SK-N-SH (cell line): ENCODE measurements at regions not wholly inside any gene's neighbourhood (a gene's known extent, or its start where the extent isn't known, plus 50 kb on each side); places are given as distances from the start of the nearest gene placed in this dataset.

ENCODE experiments used
- CTCF ChIA-PET: fragments of 300-600, 350-600 bp; formaldehyde crosslinking; extraction: SDS; loops from one replicate; lab custom pipeline; 2021; lab: Yijun Ruan, JAX
- POLR2A ChIA-PET: fragments of 350-600 bp; sonication (Branson Sonifier 250); formaldehyde crosslinking; extraction: SDS; loops from one replicate; lab custom pipeline; 2020; ENCODE audit warnings: antibody characterized with exemption, inconsistent platforms; lab: Yijun Ruan, JAX
- DNase-seq: peaks from one replicate; pipeline ENCODE4 v3.0.0; 2012
- H2AFZ ChIP-seq: fragments of 200-600 bp; sonication (generic); 2 replicates; pipeline ENCODE4 v1.8.1; 2016; ENCODE audit warnings: antibody characterized with exemption, mild to moderate bottlenecking, low read depth
- H3F3A ChIP-seq: fragments of 200-600 bp; sonication (generic); replicated peaks from 2 replicates; pipeline ENCODE3; 2016; ENCODE audit warnings: antibody characterized with exemption, mild to moderate bottlenecking; ENCODE audit not compliant: insufficient read depth
- H3K27ac ChIP-seq, 2 experiments: fragments of 200-500 bp in 1 of 2; fragments of 200-600 bp in 1 of 2; sonication (Bioruptor generic) in 1 of 2; sonication (generic), shearing (Covaris generic) in 1 of 2; 2 replicates each; pipeline versions ENCODE4 v1.5.1 to v1.6.1; 2014 to 2016; ENCODE audit warnings: low read depth in 2 of 2, inconsistent platforms in 1 of 2, low read length in 1 of 2, mild to moderate bottlenecking in 1 of 2, mixed read lengths in 1 of 2
- H3K27me3 ChIP-seq: fragments of 200-600 bp; sonication (generic), shearing (Covaris generic); 2 replicates; pipeline ENCODE4 v1.6.1; 2016; ENCODE audit warnings: mixed run types; ENCODE audit not compliant: insufficient read depth
- H3K36me3 ChIP-seq, 2 experiments: fragments of 200-500 bp in 1 of 2; fragments of 200-600 bp in 1 of 2; sonication (Bioruptor generic) in 1 of 2; sonication (generic) in 1 of 2; replicated peaks in 1 of 2; 2 replicates each; pipeline versions ENCODE3 to v1.5.1; 2014 to 2016; ENCODE audit warnings: low read length in 1 of 2, mild to moderate bottlenecking in 1 of 2; ENCODE audit not compliant: insufficient read depth in 2 of 2, control insufficient read depth in 1 of 2
- H3K4me1 ChIP-seq, 2 experiments: fragments of 200-500 bp in 1 of 2; fragments of 200-600 bp in 1 of 2; sonication (Bioruptor generic) in 1 of 2; sonication (generic), shearing (Covaris generic) in 1 of 2; 2 replicates each; pipeline versions ENCODE4 v1.5.1 to v1.6.1; 2014 to 2016; ENCODE audit warnings: low read depth in 1 of 2, low read length in 1 of 2, mixed run types in 1 of 2; ENCODE audit not compliant: insufficient read depth in 2 of 2, control insufficient read depth in 1 of 2
- H3K4me2 ChIP-seq: fragments of 200-600 bp; sonication (generic), shearing (Covaris generic); 2 replicates; pipeline ENCODE4 v1.6.1; 2017; ENCODE audit warnings: mixed run types
- H3K4me3 ChIP-seq, 2 experiments: fragments of 200-500 bp in 1 of 2; fragments of 200-600 bp in 1 of 2; sonication (Bioruptor generic) in 1 of 2; sonication (generic), shearing (Covaris generic) in 1 of 2; 2 replicates each; pipeline versions ENCODE4 v1.5.1 to v1.8.1; 2014 to 2016; ENCODE audit warnings: low read depth in 2 of 2, inconsistent platforms in 1 of 2, low read length in 1 of 2, mild to moderate bottlenecking in 1 of 2, mixed read lengths in 1 of 2, moderate library complexity in 1 of 2
- H3K79me2 ChIP-seq: fragments of 200-600 bp; sonication (generic); 2 replicates; pipeline ENCODE4 v1.8.1; 2017; ENCODE audit warnings: mild to moderate bottlenecking; ENCODE audit not compliant: insufficient read depth
- H3K9ac ChIP-seq: fragments of 200-600 bp; sonication (generic); 2 replicates; pipeline ENCODE4 v1.6.1; 2017; ENCODE audit warnings: mixed run types
- H3K9me2 ChIP-seq: fragments of 200-600 bp; sonication (generic); 2 replicates; pipeline ENCODE4 v1.6.1; 2017; ENCODE audit warnings: mixed run types
- H3K9me3 ChIP-seq: fragments of 200-600 bp; sonication (generic); 2 replicates; pipeline ENCODE4 v1.6.1; 2017; ENCODE audit warnings: mixed run types, mild to moderate bottlenecking, moderate library complexity
- H4K20me1 ChIP-seq: fragments of 200-600 bp; sonication (generic); 2 replicates; pipeline ENCODE4 v1.6.1; 2017; ENCODE audit warnings: mild to moderate bottlenecking, mixed run types; ENCODE audit not compliant: insufficient read depth
- CHD2 ChIP-seq: fragments of 150-350 bp; IDR thresholded peaks from 2 replicates; pipeline ENCODE4 v1.6.1; 2018; ENCODE audit warnings: low read length; ENCODE audit not compliant: partially characterized antibody
- ELF1 ChIP-seq: IDR thresholded peaks from 2 replicates; pipeline ENCODE4 v1.4.0; 2012
- EZH2phosphoT487 ChIP-seq: fragments of 200-600 bp; sonication (generic); IDR thresholded peaks from 2 replicates; pipeline ENCODE4 v1.6.1; 2017; ENCODE audit warnings: low read depth, mixed run types, mild to moderate bottlenecking, antibody characterized with exemption, moderate library complexity, borderline replicate concordance
- FOSL2 ChIP-seq: IDR thresholded peaks from 2 replicates; pipeline ENCODE4 v1.4.0; 2012; ENCODE audit warnings: low read depth, mild to moderate bottlenecking, moderate library complexity, borderline replicate concordance
- MEF2A ChIP-seq: IDR thresholded peaks from 2 replicates; pipeline ENCODE4 v1.4.0; 2012; ENCODE audit warnings: low read depth, borderline replicate concordance
- MXI1 ChIP-seq: IDR thresholded peaks from 2 replicates; pipeline ENCODE4 v1.6.1; 2012; ENCODE audit warnings: mild to moderate bottlenecking, low read depth, low read length, improper control_type of control experiment
- RAD21 ChIP-seq: IDR thresholded peaks from 2 replicates; pipeline ENCODE4 v1.6.1; 2012; ENCODE audit warnings: mild to moderate bottlenecking, low read length
- RCOR1 ChIP-seq: fragments of 150-350 bp; IDR thresholded peaks from 2 replicates; pipeline ENCODE4 v1.6.1; 2017; ENCODE audit warnings: antibody characterized with exemption, low read length
- SIN3A ChIP-seq: IDR thresholded peaks from 2 replicates; pipeline ENCODE4 v1.6.1; 2012; ENCODE audit warnings: low read depth, mild to moderate bottlenecking, low read length, moderate library complexity, borderline replicate concordance
- TCF12 ChIP-seq: IDR thresholded peaks from 2 replicates; pipeline ENCODE4 v1.4.0; 2012
- TEAD4 ChIP-seq: IDR thresholded peaks from 2 replicates; pipeline ENCODE4 v1.4.0; 2012; ENCODE audit warnings: mild to moderate bottlenecking, borderline replicate concordance; ENCODE audit not compliant: insufficient read depth
- WGBS: methylation state at CpG from one replicate; pipeline ENCODE4 v1.1.6; 2017; ENCODE audit warnings: low lambda C conversion rate; 5-methylcytosine and 5-hydroxymethylcytosine counted together
- TF ChIP-seq, protein P1 (sequence below): IDR thresholded peaks from 2 replicates; pipeline ENCODE4 v1.6.1; 2012; ENCODE audit warnings: mild to moderate bottlenecking, low read depth, low read length, moderate library complexity
- TF ChIP-seq, protein P2 (sequence below): IDR thresholded peaks from 2 replicates; pipeline ENCODE4 v1.4.0; 2012; ENCODE audit warnings: low read depth, borderline replicate concordance
- TF ChIP-seq, protein P3 (sequence below): fragments of 150-350 bp; IDR thresholded peaks from 2 replicates; pipeline ENCODE4 v1.6.1; 2017; ENCODE audit warnings: antibody characterized with exemption, low read length, low read depth, borderline replicate concordance
- TF ChIP-seq, protein P4 (sequence below): IDR thresholded peaks from 2 replicates; pipeline ENCODE4 v1.4.0; 2012; ENCODE audit warnings: low read depth

DNA sequence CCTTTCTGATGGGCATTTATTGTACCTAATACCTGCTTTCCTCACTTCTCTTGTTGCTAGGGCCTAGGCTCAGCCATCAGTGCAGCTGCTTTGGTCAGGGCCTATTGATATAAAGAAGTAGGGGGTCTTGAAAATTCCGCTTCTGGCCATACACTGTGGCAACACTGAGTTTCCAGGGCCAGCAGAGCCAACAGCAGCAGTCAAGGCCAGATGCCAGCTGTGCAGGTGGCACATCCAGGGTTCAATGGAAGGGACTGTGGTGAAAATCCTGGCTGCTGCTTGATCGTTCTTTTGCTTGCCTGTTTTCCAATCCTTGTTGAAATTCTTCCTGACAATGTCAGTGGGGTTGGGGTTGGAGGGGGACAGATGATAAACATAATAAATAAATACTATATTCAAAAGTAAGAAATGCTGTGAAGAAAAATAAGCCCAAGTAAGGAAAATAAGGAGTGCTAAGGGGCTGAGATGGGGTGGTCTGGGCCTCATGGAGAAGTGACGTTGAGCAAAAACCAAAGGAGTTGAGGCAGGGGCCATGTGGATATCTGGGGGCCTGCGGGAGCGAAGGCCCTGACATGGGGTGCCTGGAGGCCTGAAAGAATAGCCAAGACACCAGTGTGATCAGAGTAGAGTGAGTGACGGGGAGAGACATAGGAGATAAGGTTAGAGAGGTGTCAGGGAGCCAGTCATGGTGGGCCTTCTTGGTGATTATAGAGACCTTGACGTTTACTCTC lies 91.0 kb upstream of the ALDH1B1 start:
- no peaks in the 10 kb centered on the region for H3K79me2 ChIP-seq
- no peaks in the 10 kb centered on the region for H4K20me1 ChIP-seq
- no peak for DNase-seq
- H3K4me2 ChIP-seq: no peak overlapping the region
- peaks cover 0 to 4% of the 10 kb centered on the region in 2 experiments; a peak in 2 of 4 replicates for H3K4me1 ChIP-seq
- WGBS: 36% methylated on average over 7 of the region's 7 CpGs
- no peaks in the 10 kb centered on the region for H3F3A ChIP-seq
- ChIA-PET CTCF (interaction anchor here (1.2 kb wide), 1 partner anchor 13 kb away, joined by 3 read pairs; no protein-coding TSS in a partner anchor), POLR2A (interaction anchor here (0.8 kb wide), 1 partner anchor 8 kb away, joined by 3 read pairs; no protein-coding TSS in a partner anchor)
- no peaks in the 10 kb centered on the region for H3K9me2 ChIP-seq
- no peaks in the 10 kb centered on the region for H3K9me3 ChIP-seq
- no peak overlapping the region for H3K27ac ChIP-seq
- no peak for TF ChIP-seq ELF1
- TF ChIP-seq, protein P1, sequence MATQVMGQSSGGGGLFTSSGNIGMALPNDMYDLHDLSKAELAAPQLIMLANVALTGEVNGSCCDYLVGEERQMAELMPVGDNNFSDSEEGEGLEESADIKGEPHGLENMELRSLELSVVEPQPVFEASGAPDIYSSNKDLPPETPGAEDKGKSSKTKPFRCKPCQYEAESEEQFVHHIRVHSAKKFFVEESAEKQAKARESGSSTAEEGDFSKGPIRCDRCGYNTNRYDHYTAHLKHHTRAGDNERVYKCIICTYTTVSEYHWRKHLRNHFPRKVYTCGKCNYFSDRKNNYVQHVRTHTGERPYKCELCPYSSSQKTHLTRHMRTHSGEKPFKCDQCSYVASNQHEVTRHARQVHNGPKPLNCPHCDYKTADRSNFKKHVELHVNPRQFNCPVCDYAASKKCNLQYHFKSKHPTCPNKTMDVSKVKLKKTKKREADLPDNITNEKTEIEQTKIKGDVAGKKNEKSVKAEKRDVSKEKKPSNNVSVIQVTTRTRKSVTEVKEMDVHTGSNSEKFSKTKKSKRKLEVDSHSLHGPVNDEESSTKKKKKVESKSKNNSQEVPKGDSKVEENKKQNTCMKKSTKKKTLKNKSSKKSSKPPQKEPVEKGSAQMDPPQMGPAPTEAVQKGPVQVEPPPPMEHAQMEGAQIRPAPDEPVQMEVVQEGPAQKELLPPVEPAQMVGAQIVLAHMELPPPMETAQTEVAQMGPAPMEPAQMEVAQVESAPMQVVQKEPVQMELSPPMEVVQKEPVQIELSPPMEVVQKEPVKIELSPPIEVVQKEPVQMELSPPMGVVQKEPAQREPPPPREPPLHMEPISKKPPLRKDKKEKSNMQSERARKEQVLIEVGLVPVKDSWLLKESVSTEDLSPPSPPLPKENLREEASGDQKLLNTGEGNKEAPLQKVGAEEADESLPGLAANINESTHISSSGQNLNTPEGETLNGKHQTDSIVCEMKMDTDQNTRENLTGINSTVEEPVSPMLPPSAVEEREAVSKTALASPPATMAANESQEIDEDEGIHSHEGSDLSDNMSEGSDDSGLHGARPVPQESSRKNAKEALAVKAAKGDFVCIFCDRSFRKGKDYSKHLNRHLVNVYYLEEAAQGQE: no peak
- TF ChIP-seq TEAD4: no peak
- TF ChIP-seq MEF2A: no peak
- no peak for TF ChIP-seq MXI1
- TF ChIP-seq RCOR1: no peak
- TF ChIP-seq, protein P2, sequence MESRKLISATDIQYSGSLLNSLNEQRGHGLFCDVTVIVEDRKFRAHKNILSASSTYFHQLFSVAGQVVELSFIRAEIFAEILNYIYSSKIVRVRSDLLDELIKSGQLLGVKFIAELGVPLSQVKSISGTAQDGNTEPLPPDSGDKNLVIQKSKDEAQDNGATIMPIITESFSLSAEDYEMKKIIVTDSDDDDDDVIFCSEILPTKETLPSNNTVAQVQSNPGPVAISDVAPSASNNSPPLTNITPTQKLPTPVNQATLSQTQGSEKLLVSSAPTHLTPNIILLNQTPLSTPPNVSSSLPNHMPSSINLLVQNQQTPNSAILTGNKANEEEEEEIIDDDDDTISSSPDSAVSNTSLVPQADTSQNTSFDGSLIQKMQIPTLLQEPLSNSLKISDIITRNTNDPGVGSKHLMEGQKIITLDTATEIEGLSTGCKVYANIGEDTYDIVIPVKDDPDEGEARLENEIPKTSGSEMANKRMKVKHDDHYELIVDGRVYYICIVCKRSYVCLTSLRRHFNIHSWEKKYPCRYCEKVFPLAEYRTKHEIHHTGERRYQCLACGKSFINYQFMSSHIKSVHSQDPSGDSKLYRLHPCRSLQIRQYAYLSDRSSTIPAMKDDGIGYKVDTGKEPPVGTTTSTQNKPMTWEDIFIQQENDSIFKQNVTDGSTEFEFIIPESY: no peak
- TF ChIP-seq RAD21: no peak
- no peaks in the 10 kb centered on the region for H3K36me3 ChIP-seq
- no peak overlapping the region for H2AFZ ChIP-seq
- H3K27me3 ChIP-seq: peaks cover 6% of the 10 kb centered on the region; the same call in 1 of the 2 replicates
- no peak overlapping the region for H3K4me3 ChIP-seq
- H3K9ac ChIP-seq: no peak overlapping the region

DNA sequence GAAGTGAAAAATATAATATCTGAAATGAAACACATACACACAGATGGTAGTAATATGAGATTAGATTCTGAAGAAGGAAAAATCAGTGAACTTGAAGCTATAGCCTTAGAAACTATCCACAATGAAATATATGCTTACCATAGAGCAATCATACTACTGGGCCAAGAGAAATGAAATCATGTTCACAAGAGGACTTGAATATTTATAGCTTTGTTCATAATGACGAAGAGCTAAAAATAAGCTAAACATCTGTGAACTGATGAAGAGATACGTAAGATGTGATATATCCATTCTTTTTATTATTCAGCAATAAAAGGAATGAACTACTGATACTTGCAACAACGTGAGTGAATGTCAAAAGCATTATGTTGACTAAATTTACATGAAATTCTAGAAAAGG lies 92.6 kb upstream of the ALDH1B1 start:
- Histone ChIP-seq H3K9me3 (no peaks in the 10 kb centered on the region), H3K27me3 (peaks cover 6% of the 10 kb centered on the region; the same call in 1 of the 2 replicates), H3K9me2 (no peaks in the 10 kb centered on the region), H3K4me1 (peaks cover 0 to 11% of the 10 kb centered on the region in 2 experiments; a peak in 2 of 4 replicates), H3K9ac (no peak overlapping the region), H3K36me3 (no peaks in the 10 kb centered on the region), H3F3A (no peaks in the 10 kb centered on the region), H3K4me3 (no peak overlapping the region), H4K20me1 (no peaks in the 10 kb centered on the region), H3K4me2 (no peak overlapping the region), H3K79me2 (no peaks in the 10 kb centered on the region), H2AFZ (no peak overlapping the region), H3K27ac (no peak overlapping the region)
- DNase-seq: no peak
- WGBS: 17% methylated on average over 3 of the region's 3 CpGs
- ChIA-PET POLR2A (interaction anchor here (0.7 kb wide), 1 partner anchor 74 kb away, joined by 3 read pairs; no protein-coding TSS in a partner anchor), CTCF (interaction anchor here (0.7 to 2.3 kb wide), 3 partner anchors 11 to 386 kb away, joined by 3 to 5 read pairs (median 3); no protein-coding TSS in a partner anchor)
- no peak for TF ChIP-seq FOSL2
- no peak for TF ChIP-seq TCF12
- TF ChIP-seq, protein P3, sequence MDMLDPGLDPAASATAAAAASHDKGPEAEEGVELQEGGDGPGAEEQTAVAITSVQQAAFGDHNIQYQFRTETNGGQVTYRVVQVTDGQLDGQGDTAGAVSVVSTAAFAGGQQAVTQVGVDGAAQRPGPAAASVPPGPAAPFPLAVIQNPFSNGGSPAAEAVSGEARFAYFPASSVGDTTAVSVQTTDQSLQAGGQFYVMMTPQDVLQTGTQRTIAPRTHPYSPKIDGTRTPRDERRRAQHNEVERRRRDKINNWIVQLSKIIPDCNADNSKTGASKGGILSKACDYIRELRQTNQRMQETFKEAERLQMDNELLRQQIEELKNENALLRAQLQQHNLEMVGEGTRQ: no peak
- TF ChIP-seq CHD2: no peak
- TF ChIP-seq, protein P1: no peak
- TF ChIP-seq, protein P4, sequence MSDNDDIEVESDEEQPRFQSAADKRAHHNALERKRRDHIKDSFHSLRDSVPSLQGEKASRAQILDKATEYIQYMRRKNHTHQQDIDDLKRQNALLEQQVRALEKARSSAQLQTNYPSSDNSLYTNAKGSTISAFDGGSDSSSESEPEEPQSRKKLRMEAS: no peak
- no peak for TF ChIP-seq RCOR1
- no peak for TF ChIP-seq SIN3A
- TF ChIP-seq EZH2phosphoT487: no peak
- no peak for TF ChIP-seq ELF1
